Astrocyte of the hippocampus (primary cell): ENCODE measurements at regions not wholly inside any gene's neighbourhood (a gene's known extent, or its start where the extent isn't known, plus 50 kb on each side); places are given as distances from the start of the nearest gene placed in this dataset.
"Not testable (repeated sequence)": the region's sequence is repeated elsewhere in the genome, so short reads cannot be mapped to it uniquely, and the experiment has no call there.

ENCODE experiments used
- DNase-seq: peaks from one replicate; pipeline ENCODE4 v3.0.0; 2011; ENCODE audit warnings: low read depth, low spot score

DNA sequence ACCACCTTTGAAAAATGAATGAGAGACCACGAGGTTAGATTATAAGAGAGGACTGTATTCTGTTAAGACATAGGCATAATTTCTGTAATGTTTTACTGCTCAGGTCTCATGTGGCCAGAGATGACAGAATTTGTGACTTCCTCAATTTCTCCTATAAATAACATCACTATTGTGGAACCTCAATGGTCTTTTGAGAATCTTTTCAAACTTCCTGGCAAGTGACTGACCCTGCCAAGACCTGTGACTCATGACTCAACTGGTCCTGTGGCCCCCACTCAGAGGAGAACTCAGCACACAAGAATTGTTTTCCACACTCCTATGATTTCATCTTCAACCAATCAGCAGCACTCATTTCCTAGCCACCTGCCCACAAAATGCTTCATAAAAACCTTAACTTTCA lies 508.2 kb upstream of the ATP2B1 start:
- DNase-seq = peak; percentile 52

DNA sequence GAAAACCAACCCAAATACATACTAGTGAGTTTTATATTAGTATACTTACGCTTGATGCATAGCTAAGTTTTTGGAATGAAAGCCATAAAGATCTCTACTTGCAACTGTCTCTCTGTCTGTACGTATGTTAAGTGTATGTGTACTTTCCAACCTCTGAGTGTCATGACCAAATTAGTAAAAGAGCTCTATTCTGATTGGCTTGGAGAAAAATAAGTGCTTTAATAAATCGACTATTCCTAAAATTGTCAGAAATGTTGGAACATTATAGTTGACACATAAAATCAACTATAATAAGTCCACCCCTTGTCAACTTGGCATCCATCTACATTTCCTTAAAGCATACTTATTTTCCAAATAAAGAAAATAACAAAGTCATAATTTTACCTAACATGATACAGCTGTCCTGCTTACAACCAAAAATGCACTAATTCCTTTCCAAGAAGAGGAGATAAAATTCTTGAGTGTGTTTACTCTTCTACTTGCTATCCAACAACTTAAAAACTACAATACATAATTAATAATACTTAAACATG lies 507.4 kb upstream of the ATP2B1 start:
- no peak for DNase-seq

DNA sequence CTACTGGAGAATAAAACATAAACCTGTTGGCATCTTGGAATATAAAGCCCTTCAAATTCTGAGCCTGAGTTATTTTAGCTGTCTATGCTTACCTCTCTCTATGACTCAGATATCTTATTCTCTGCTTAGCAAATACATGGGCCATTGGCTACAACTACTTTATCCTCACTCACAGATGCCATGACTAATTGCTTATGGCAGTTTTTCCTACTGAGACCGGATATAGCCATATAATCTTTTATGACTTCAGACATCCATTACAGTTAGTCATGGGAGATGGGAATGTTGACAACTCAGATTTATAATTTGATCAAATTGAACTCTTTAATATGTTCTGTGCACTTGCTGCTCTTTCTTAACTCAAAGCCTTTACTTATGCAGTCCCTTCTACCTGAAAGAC lies 502.4 kb upstream of the ATP2B1 start:
- DNase-seq = peak; percentile 36

DNA sequence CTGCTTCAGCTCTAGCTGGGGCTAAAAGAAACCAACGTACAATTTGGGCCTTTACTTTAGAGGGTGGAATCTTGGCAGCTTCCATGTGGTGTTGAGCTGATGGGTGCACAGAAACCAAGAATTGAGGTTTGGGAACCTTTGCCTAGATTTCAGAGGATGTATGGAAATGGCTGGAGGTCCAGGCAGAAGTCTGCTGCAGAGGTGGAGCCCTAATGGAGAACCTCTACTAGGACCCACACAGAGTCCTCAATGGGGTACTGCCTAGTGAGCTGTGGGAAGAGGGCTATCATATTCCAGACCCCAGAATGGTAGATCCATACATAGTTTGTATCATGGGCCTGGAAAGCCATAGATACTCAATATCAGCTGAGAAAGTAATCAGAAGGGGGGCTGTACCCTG lies 500.4 kb upstream of the ATP2B1 start:
- no peak for DNase-seq

DNA sequence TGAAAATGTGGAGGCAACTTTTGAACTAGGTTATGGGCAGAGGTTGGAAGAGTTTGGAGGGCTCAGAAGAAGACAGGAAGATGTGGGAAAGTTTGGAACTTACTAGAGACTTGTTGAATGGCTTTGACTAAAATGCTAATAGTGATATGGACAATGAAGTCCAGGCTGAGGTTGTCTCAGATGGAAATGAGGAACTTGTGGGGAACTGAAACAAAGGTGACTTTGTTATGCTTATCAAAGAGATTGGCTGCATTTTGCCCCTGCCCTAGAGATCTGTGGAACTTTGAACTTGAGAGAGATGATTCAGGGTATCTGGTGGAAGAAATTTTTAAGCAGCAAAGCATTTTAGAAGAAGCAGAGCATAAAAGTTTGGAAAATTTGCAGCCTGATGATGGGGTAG lies 499.7 kb upstream of the ATP2B1 start:
- not testable (repeated sequence) for DNase-seq

DNA sequence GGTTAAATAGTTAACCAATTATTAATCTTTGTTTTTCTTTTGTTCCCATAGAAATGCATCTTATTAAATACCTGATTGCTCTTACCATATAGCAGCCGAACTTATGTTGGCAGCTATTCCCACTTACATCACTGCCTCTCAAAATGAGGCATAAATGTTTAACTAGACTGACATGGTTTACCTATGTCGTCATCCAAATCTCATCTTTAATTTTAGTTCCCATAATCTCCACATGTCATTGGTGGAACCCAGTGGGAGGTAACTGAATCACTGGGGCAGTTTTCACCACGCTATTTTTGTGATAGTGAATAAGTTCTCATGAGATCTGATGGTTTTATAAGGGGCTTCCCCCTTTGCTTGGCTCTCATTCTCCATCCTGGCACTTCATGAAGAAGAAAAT lies 499.2 kb upstream of the ATP2B1 start:
- no peak for DNase-seq

DNA sequence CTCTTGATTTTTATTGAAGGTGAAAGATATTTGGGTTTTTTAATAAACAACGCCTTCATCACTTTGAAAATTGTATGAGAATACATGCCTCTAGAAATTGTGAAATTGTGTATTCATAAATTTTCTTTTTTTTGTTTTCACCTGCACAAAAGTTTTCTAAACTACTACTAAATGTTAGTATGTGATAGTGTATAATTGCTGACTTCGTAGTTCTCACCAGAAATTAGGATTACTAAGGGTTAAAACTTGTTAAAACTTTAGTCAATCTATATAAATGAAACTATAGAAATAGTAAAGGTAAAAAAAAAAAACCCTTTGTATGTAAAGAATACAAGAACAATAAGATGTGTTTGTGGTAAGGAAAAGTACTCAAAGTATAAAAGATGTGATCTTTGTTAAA lies 496.5 kb upstream of the ATP2B1 start:
- no peak for DNase-seq

DNA sequence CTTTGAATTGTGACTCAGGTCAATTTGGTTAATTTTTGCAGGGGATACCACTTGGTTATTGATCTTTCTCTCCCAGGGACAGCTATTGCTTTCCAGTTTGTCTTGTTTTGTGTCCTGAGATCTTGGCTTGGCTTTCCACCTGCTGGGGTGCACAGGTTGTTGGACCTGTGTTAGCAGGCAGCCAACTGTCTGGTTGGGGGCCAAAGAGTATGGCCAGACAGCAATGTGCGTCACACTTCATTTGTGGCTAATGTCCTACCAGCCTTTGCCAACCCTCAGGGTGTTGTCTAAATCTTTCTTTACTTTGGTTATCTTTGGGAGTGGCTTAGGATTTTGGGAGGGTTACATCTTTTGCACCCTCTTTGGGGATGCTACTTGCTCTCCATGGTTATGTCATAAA lies 494.9 kb upstream of the ATP2B1 start:
- DNase-seq = no peak

DNA sequence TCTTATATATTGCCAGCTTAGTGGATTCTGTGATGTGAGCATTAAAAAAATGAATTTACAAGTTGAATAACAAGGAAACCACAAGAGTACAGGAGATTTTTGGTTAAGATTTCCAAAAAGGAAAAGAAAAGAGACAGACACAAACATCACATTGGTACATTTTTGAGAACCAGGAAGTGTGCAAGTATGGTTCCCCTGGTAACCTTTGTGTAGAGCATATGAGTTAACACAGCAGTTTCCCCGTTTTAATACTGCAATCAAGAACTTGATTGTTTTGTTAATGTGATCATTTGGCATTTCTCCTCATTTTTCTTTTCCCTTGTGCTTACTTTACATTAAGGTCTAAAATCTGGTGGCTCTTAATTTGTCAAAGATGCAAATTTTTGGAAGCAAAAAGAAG lies 490.4 kb upstream of the ATP2B1 start:
- no peak for DNase-seq

DNA sequence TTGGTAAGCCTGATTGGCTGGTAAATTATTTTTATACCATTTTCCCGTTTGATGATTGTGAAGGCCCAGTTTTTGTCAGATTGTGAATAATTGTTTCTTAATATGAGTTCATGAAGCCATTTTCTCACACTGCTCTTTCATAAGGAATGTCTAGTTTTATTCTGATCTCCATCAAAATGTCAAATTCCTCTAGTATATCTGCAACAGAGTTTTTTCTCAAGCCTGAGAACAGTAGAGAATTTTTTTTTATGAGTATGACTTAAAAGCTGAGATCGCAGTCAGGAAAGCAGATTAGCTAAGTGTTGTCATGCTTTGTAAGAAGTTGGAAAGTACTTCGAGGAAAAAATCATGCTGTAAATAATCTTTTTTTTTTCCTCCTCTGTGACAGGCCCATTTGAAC lies 484.9 kb upstream of the ATP2B1 start:
- no peak for DNase-seq

DNA sequence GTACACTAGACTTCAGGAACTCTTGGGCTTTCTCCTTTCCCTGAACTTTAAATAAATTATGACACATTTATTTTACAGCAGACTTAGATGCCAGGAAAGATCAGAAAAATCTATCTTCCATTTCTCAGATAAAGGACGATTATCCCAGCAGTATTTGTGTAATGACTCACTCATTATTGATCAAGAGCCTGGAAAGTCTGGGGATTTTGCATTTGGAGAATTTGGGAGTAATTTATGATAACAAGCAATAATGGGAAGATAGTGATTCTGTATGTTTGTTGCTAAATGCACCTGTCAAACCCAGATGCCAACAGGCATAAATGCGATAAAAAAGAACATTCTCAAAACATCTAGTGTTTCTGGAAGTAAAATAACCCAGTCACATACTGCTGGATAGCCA lies 480.2 kb upstream of the ATP2B1 start:
- no peak for DNase-seq

DNA sequence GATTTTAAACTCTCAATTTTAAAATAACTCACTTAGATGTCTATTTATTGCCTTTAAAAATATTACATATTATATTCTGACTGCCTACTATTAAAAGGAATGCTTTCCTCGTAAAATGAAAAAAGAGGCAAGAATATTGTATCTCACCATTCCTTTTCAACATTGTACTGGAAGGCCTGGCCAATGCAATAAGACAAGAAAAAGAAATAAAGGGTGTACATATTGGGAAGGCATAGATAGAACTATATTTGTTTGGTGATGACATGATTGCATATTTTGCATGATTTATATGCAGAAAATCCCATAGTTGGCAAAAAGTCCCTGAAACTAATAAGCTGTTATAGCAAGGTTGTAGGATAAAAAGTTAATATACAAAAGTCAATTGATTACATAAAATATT lies 474.6 kb upstream of the ATP2B1 start:
- no peak for DNase-seq

DNA sequence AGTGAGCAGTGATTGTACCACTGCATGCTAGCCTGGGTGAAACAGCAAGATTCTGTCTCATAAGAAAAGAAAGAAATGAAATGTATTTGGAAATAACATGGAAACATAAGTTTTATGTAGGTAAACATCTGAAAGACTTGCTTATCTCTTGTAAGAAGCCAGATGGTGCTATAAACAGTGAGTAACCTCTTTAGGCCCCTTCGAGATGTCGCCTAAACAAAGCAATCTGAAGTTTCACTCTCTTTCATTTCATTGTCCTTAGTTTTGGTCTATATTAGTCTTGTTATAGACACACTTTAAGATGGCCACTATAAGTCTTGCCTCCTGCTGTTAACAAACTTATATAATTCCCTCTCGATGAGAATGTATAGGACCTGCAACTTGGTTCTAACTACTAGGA lies 472.6 kb upstream of the ATP2B1 start:
- no peak for DNase-seq

DNA sequence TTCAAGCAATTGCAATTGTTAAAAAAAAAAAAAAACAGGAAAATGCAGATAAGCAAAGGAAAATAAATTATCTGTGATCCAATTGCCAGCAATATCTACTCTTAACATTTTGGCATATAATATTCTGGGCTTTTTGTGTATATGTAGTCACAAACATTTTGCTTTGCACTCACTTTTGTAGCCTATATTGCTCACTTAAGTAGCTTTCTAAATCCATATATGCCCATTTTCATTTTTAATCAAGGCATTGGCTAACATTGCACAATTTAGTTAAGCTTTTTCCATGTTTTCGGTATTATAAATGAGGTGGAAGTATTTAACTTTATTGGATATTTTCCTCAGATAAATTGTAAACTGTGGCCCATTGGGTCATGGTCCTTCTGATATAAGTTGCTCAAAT lies 466.3 kb upstream of the ATP2B1 start:
- DNase-seq = no peak

DNA sequence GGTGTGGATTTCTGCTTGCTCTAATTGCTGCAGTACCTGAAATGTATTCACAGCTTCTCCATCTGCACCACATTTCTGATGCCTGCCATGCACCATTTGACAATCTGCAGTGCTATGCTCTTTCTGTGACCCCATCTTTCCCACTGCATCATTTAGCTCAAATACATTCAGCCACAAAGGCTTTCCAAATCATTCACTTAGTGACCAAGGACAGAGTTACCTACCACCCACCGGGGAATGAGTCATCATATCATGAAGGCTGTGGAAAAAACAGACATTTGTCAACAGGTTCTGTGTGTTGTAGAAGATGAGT lies 465.5 kb upstream of the ATP2B1 start:
- peak; percentile 66 for DNase-seq

DNA sequence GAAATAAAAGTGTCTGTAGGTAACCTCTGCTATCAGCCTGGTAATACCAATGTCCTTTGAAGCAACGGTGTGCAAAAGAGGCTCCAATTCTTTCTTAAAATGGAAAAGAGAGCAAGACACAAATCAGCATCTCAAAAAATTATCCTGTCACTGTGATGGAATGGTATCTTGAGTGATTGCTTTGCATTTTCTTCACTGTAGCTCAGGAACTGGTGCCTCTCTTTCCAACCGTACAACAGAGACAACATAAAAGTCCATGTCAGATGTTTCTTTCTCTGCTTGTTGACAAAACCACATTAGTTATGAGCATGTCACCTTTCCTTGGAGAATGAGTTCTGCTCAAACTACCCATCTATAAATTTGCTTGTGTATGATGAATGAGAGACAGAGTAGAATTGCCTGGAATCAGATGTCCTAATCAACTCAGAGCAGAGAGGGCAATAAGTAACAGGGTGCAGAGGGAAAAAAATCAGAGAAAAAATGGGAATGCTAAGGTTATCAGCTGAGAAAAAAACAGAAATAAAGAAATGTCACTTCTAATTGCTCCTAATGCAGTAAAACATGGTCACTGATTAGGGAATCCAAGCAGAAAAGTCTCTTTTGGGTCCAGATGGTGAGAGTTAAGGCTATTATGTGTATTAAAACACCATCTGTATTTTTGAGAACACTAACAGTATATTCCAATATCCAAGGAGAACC lies 465.0 kb upstream of the ATP2B1 start:
- DNase-seq = no peak

DNA sequence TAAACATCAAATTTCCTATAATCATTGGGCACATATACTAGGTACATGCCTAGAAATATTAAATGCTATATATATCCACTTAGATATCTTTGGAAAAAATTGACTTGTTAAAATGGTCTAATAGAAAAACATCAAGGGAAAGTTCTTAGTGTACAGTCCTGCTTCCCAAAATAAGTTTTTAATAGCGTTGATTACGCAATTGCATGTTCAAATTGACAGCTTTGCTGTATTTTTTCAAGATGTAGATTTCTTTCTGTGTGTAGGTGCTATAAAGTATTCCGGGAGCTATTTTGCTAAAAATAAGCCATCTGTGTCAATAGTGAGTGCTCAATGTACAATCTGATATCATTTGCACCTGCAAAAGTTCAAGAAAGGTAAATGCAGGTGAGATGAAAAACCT lies 463.9 kb upstream of the ATP2B1 start:
- no peak for DNase-seq

DNA sequence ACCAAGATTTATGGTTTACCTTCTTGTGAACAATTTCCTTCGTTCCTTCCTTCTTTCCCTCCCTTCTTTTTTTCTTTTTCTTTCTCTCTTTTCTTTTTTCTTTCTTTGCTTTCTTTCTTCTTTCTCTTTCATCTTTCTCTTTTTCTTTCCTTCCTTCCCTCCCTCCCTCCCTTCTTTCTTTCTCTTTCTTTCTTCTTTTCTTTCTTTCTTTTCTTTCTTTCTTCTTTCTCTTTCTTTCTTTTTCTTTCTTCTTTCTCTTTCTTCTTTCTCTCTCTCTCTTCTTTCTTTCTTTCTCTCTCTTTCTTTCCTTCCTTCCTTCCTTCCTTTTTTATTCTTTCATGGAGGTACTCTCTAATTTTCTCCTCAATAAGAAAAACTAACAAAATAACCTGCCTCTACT lies 462.1 kb upstream of the ATP2B1 start:
- DNase-seq = no peak

DNA sequence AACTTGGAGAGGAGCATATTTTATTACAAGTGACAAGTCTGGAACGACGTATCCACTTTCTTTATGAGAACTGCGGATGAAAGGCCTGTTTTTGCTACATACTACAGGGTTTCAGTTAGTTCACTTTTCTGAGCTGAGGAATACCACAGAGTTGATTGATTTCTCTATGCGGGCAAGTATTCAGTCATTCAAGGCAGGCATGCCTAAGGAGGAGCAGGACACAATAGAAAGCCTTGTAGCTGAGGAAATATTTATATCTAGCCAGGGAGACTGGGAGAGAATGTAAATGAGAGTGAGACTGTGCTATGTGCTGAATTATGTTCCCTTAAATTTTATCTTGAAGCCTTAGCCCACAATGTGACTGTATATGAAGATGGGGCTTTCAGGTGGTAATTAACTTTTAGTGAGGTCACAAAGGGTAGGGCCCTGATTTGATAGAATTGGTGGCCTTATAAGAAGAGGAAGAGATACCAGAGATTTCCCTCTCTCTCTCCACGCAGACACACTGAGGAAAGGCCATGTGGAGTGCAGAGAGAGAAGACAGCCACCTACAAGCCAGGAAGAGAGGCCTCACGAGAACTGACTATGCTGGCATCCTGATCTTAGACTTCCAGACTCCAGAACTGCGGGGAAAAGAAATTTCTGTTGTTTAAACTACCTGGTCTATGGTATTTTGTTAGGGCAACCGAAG lies 459.0 kb upstream of the ATP2B1 start:
- DNase-seq = peak; percentile 38

DNA sequence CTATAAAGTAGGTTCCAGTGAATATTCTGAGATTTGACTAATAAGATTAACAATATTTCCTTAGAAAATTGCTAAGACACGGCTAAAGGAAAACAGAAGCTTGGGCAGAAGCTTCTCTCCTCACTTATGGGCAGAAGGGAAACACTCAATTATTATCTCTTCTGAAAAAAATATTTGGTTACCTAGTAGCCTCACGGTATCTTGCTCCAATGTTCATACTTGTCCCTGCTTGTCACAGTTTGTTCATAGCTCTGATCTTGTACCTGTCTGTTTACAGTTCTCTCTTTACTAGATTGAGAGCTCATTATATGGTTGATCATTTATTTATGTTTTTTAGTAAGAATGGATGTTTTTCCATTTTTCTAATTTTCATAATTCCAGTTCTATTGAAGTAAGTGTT lies 458.0 kb upstream of the ATP2B1 start:
- no peak for DNase-seq

DNA sequence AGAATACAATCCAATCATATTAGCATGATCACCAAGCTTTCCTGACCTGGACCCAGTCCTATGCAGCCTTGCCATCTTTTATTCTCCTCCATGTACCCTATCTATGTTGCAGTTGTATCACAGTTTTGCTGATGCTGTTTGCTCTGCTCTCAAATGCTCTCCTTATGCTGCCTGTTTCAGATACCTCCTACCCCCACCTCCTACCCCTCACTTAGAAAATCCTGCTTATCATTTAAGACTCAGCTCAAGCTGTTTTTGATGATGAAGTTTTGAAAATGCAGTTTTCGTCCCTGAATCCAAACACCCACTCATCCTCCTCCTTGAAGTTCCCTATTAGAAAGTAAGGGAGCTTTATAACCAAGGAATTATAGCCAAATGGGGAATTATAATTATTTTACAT lies 457.4 kb upstream of the ATP2B1 start:
- no peak for DNase-seq

DNA sequence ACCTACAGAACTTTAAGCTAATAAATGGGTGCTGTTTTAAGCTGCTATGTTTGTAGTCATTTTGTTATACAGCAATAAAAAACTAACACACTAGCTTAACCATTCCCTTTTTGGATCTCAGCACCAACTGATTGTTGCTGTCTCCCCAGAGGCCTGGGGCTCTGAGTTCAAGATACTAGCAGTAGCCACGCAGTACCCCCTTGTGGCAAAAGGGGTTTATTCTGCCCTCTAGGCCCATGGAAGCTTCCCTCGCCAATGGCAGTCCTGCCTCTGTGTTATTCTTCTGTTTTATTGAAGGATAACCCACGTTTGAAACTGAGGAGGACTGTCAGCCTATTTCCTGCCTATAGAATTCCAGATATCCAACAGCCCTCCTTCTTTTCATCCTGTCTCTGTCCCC lies 455.3 kb upstream of the ATP2B1 start:
- DNase-seq = no peak

DNA sequence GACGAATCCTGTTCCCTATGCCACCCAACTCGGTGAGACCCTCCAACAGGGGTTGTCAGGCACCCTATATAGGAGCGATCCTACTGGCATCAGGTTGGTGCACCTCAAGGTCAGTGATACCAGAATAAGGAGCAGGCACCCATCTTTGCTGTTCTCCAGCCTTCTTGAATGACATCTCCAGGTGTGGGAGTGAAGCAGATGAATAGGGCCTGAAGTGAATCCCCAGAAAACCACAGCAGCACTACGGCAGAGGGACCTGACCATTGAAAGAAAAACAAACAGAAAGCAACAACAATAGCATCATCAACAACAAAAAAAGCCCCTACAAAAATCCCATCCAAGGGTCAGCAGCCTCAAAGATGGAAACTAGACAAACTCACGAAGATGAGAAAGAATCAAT lies 445.2 kb upstream of the ATP2B1 start:
- DNase-seq = no peak
